OCI-LY1 (cell line): ENCODE measurements at regions not wholly inside any gene's neighbourhood (a gene's known extent, or its start where the extent isn't known, plus 50 kb on each side); places are given as distances from the start of the nearest gene placed in this dataset.

Experiments used
- EZH2 ChIP-seq: fragments of 200-600 bp; sonication (generic), shearing (Covaris generic); IDR thresholded peaks from 2 replicates; pipeline ENCODE4 v1.8.0; 2017; ENCODE audit warnings: borderline replicate concordance, mixed run types, mild to moderate bottlenecking, antibody characterized with exemption, low read length, moderate library complexity, mixed read lengths
- TF ChIP-seq, protein P1 (sequence below): fragments of 200-600 bp; sonication (generic), shearing (Covaris generic); IDR thresholded peaks from 2 replicates; pipeline ENCODE4 v1.5.1; 2017; ENCODE audit warnings: mild to moderate bottlenecking, antibody characterized with exemption, low read length, moderate library complexity, mixed read lengths

DNA sequence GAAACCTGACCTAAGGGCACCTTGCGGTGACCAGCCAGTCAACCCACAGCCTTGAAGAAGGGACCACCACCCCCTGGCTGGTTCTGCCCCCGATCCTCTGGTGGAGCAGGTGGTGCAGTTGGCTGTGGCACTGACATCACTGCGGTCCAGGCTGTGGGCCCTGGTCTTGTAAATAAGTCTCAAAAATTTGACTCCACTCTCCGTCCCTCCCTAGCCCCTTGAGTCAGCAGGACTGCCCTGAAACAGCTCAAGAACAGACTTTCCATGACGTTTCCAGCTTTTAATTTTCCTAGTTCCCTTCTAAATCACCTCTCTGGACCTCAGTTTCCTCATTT, 134.8 kb upstream of the BOD1 start:
- TF ChIP-seq, protein P1, sequence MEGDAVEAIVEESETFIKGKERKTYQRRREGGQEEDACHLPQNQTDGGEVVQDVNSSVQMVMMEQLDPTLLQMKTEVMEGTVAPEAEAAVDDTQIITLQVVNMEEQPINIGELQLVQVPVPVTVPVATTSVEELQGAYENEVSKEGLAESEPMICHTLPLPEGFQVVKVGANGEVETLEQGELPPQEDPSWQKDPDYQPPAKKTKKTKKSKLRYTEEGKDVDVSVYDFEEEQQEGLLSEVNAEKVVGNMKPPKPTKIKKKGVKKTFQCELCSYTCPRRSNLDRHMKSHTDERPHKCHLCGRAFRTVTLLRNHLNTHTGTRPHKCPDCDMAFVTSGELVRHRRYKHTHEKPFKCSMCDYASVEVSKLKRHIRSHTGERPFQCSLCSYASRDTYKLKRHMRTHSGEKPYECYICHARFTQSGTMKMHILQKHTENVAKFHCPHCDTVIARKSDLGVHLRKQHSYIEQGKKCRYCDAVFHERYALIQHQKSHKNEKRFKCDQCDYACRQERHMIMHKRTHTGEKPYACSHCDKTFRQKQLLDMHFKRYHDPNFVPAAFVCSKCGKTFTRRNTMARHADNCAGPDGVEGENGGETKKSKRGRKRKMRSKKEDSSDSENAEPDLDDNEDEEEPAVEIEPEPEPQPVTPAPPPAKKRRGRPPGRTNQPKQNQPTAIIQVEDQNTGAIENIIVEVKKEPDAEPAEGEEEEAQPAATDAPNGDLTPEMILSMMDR = no peak
- TF ChIP-seq EZH2 = no peak
